AG08395 (cell line): ENCODE measurements at regions not wholly inside any gene's neighbourhood (a gene's known extent, or its start where the extent isn't known, plus 50 kb on each side); places are given as distances from the start of the nearest gene placed in this dataset.
"Not testable (repeated sequence)": the region's sequence is repeated elsewhere in the genome, so short reads cannot be mapped to it uniquely, and the experiment has no call there.

Experiments used
- DNase-seq: peaks from one replicate; pipeline ENCODE4 v3.0.0; 2012; ENCODE audit warnings: mixed read lengths, low spot score

DNA sequence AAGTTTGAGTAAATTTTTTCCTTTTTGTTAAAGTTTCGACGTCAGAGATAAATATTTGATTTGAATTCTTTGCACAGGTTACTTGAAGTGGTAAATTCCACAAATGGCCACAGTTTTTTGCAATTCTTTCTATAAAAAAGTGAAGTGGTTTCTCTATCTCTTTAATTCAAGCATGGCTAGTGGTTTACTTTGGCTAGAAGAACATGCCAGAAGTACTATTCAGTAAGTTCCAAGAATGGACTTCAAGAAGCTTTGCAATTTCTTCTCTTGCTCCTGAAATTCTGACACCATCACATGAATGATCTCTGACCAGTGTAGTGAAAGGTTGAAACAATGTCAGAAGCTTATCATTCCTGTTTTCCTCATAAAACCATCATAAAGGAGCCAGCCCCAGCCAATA lies 55.7 kb upstream of the RNPC3 start:
- no peak for DNase-seq

- DNase-seq = no peak
Measured at GRCh38 chr1:103467100-103467499, 58.4 kb upstream of the RNPC3 start.

GRCh38 chr1:103461161-103462105 lies 64.1 kb upstream of the RNPC3 start:
- DNase-seq = peak; percentile 20

DNA sequence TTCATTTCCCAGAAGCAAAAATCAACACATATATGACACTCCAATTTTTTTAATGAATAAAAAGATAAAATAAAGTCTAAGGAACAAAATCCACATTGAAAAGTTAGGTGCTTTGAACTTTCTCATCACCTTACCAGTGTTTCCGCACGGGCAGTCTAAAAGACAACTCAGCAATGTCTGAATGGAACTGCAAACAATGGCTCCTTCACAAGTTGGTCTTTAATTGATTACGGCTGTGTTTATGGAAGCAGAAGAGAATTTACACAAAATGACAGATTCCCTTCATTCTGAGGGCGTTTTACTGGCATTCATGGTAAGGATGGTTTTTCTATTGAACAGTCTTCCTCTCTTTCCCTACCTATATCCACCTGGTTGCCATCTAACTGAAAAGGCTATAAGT lies 65.0 kb upstream of the RNPC3 start:
- no peak for DNase-seq

DNA sequence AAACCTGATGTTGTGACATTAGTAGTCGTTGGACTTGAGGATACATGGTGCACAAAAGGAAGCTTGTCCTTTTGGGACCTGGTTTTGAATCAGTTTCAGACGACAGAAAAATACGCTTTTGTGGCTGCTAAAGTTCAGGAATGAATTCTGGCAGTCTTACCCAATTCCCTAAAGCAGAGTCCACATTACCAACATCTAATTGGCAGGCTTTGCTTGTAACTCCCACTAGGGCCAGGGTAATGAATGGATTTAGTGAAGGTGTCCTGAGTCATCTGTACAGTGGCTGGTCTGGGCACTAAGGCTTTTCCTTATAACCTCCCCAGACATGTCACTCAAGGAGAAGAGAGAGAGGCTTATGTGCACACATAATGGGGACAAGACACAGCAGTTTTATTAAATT lies 66.2 kb upstream of the RNPC3 start:
- DNase-seq = no peak

DNA sequence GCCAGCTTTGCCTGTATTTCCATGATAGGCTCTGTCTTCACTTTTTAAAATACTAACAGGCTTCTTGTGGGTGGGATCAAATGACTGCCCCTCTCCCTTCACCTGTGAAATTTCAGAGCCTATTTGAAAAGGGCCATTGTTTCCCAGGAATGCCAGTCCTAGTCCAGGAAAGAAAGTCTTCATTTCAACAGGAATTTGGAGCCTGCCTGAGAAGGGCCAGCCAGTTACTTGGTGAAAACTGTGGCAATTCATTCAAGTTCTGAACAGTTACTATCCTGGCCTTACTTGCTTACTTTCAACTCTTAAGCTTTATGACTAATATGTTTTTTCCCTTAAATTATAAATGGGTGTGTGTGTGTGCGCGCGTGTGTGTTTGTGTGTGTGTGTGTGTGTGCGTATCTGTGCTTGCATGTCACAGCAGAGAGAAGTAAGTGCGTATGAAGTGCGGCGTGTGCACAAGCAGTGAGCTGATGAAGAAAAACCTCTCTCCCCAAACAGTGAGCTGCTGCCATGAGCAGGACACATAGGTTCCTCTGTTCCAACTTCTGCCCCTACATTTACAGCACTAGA lies 67.5 kb upstream of the RNPC3 start:
- no peak for DNase-seq

- no peak for DNase-seq
Measured at GRCh38 chr1:103448560-103448959, 76.9 kb upstream of the RNPC3 start.

- no peak for DNase-seq
Measured at GRCh38 chr1:103447471-103447870, 78.0 kb upstream of the RNPC3 start.

GRCh38 chr1:103441342-103441741 lies 84.2 kb upstream of the RNPC3 start:
- DNase-seq = no peak

GRCh38 chr1:103436568-103437100 lies 88.9 kb upstream of the RNPC3 start:
- not testable (repeated sequence) for DNase-seq

DNA sequence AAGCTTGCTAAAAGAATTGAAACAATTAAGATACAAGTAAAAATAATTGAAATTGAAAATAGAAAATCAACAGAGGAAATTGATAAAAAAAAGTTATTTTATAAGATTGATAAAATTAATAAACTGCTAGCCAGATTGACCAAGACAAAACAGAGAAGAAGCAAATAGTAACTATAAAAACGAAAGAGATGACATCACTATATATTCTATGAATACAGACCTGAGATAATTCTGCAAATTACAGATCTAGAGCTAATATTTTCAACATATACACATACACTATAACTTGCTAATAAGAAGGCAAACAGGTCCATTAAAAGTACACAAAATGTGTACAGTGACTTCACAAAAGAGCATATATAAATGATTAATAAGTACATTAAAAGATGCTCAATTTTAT lies 90.1 kb upstream of the RNPC3 start:
- DNase-seq = no peak

DNA sequence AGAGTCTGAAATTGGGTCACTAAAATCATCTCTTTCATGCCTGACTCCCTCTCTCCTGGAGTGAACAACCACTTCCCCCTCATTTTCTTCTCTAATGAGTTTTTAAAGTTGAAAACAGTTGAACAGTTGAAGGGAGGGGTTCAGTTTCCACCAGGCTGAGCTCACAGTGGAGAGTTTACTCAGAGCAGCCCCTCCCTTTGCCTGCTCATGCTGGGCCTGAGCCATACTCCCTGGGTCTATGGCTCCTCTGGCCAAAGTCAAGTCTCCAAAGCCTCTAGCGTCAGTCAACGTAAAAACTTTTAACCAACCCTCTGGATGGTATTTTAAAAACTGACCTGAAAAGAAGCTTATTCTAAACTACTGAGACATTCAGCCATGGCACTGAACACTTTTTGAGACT lies 100.8 kb upstream of the RNPC3 start:
- DNase-seq = no peak

GRCh38 chr1:103416681-103417286 lies 108.7 kb upstream of the RNPC3 start:
- no peak for DNase-seq

DNA sequence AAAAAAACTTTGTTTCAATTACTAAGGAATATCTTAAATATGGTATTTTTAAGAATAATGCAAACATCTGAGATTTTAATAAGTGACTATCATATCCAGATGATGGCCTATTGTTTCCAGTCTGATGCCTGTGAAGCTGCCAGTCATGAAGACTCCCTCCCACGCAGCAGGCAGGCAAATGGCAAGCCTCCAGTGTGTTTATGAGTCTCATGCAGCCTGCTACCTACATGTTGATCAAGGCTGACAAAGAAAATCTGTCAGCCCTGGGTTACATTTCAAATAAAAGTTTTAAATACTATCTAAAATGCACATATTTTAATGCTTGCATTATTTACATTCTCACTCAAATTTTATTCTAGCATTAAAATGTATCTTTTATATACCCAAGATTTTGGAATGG lies 137.6 kb upstream of the RNPC3 start:
- no peak for DNase-seq

DNA sequence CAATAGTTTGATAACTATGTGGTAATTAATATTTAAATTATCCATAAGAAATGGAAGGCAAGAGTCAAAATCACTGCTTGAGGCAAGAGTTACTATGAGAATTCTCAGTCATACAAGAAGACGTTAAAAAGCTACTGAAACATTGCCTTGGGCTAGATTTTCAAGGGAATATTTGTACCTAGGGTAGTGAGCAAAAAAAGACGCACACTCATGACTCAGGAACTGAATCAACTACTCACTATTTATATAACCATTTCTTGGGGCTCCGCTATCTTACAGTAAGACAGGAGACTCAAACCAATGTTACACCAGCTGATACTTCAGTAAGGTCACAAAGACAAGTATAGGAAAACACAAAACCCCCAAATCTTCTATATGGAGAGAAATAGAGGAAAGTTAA lies 151.5 kb upstream of the RNPC3 start:
- no peak for DNase-seq

- DNase-seq = no peak
Measured at GRCh38 chr1:103372866-103373265, 152.6 kb upstream of the RNPC3 start.

DNA sequence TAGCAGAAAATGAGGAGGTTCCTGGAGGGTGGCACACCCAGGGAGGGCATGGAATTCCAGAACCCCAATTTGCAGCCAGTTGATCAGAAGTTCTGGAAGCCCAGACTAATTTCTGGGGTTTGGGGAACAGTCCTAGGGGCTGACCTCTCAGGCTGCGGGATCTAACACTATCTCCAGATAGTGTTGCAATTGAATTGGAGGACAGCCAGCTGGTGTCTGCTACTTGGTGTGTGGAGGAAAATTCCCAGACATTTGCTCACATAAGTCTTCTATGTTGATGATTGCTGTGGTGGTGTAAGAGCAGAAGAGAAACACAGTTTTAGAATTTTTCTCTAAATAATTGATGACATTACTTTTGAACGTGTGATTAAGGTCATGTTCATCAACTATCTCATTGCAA lies 154.3 kb upstream of the RNPC3 start:
- no peak for DNase-seq

- DNase-seq = no peak
Measured at GRCh38 chr1:103367186-103367585, 158.3 kb upstream of the RNPC3 start.

GRCh38 chr1:103365860-103366569 lies 159.5 kb upstream of the RNPC3 start:
- DNase-seq = no peak

DNA sequence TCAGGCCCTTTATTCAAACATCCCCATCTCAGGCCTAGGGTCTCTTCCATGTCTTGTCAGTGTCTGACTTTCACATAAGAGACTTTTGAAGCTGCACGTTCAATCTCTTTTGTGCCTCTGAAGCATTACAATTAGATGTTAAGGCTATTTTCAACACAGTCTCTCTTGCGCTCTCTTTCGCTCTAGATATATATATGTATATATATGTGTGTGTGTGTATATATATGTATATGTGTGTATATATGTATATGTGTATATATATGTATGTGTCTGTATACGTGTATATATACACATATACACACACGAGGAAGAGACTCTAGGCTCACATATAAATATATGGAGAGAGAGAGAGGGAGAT lies 162.5 kb upstream of the RNPC3 start:
- DNase-seq = no peak

GRCh38 chr1:103362348-103363007 lies 163.0 kb upstream of the RNPC3 start:
- no peak for DNase-seq

DNA sequence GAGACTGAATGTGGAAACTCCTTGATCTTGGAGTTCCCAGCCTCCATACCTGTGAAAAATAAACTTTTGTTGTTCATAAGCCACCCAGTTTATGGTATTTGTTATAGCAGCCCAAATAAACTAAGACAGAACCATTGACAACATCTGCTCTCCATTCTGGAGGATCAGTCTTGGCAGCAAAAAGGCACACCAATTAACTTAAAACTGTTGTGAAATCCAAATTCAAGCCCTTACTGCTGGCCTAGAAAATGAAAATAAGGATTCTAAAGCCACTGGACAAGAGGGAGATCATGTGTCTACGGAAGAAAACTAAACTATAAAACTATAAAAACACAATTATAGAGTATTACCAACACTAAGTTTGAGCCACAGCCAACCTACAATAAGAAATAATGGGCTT lies 172.1 kb upstream of the RNPC3 start:
- DNase-seq = no peak
